CD4-positive, alpha-beta T cell treated with Interleukin-10 for 1 hour (primary cell): ENCODE measurements at regions not wholly inside any gene's neighbourhood (a gene's known extent, or its start where the extent isn't known, plus 50 kb on each side); places are given as distances from the start of the nearest gene placed in this dataset.
A peak's percentile ranks its signal among the peaks of the same experiment; 100 is the strongest.

ENCODE experiments used
- DNase-seq: peaks from one replicate; pipeline ENCODE4 v3.0.0-alpha.2; 2020

DNA sequence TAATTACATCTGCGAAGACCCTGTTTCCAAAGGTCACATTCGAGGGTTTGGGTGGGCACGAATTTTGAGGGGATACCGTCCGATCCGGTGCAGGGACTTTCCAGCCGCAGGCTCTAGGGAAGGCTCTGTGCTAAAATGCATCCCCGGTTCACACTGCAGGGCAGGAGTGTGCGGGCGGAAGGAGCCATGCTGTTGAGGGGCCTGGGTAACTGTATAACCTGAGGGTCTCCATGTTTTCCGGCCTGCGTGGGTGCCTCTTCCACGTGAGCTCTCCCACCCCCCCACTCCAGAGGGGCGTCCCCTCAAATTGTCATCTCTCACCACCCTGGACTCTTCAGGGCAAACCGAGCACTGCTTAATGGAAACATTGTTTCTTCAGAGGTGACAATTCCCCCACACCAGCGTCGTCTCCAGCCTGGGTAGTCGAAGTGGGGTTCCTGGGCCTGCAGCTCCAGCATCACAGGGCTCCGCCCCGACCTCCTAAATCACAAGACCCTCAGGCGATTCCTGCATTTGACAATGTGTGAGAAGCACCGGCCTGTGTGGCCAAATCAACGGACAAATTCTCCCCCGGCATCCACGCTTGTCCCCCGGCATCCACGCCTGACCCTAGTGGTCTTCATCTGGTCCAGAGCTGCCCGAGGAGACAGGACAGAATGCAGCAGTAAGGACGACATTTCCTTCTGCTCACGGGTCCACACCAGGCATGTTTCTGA lies 51.2 kb downstream of the FOXL3 start:
- DNase-seq = no peak

- DNase-seq = no peak
These were observed 52.1 kb downstream of the FOXL3 start for GRCh38 chr7:341841-342638.

- DNase-seq = no peak
These were observed 52.8 kb downstream of the FOXL3 start for GRCh38 chr7:342681-343216.

DNA sequence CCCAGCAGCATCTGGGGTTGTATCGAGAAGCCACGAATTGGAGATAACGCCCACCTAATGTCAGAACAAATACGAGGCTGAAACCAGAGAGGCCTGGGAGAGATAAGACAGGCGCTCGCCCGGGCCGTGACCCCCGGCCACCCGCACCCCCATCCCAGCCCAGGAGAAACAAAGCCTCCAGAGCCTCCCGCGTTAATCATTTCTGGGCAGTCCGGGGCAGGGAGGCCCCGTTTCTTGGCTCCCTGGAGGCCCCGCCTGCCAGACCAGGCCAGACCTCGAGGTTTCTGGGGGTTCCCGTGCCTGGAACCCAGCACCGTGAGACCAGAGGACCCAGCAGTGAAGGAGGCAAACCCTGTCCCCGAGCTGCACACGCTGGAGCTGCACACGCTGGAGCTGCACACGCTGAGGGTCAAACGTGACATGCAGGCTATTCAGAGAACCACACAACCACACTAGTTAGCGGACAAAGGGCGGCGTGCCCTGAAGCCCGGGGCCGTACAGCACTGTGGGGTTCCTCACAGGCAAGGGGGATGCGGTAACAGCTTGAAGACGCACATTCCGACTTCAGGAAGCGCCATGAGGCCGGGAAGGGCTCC lies 53.4 kb downstream of the FOXL3 start:
- DNase-seq = no peak

DNA sequence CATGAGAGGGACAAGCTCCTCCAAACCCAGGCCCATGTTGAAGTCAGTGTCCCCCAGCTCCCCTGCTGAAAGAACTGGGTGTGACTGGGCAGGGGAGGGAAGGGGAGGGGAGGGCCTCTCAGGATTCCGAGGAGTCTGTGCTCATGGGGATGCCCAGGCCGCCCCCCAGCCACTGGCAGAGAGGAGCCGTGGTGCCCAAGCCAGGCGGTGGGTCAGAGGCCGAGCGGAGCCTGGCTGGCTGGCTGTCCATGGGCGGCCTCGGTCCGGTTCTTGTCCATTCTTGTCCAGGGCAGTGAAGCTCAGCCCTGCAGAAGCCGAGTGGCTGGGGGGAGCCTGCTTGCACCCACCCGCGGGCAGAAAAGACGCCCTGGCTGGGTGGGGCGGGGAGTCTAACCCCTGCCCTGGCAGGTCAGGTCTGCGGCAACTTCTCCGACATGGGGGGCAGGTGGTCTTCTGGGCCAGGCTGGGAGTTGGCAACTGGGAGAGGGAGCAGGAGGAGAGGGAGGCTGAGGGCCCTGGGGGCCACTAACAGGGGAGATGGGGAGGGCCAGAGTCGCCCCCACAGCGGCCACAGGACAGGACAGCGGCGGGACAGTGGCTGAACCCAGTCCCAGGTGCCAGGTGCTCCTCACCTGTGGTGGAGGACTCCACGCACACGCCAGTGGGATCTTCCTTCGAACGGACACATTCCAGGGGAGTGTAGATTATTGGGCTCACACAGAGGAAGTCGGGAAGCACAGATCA lies 54.1 kb downstream of the FOXL3 start:
- no peak for DNase-seq

- DNase-seq = no peak
These were observed 54.6 kb downstream of the FOXL3 start for GRCh38 chr7:344608-344994.

DNA sequence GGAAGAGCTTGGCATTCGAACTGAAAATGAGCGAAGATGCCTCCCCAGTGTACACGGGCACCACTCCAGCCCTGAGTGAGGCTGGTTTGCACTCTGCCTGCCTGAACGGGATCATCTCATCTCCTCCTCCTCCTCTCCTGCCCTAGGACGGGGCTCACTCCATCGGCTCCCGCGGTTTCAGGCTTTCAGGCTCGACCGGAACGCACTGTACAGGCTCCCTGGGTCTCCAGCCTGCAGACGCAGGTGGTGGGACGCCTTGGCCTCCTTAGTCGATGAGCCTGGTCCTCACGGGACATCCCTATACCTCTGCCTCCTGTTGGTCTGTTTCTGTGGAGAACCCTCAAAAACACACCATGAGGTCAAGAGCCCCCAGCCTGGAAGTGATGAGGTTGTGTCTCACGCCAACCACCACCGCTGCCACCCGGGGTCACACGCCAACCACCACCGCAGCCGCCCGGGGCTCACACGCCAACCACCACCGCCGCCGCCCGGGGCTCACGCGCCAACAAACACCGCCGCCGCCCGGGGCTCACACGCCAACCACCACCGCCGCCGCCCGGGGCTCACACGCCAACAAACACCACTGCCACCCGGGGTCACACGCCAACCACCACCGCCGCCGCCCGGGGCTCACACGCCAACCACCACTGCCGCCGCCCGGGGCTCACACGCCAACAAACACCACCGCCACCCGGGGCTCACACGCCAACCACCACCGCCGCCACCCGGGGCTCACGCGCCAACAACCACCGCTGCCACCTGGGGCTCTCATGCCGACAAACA lies 56.3 kb downstream of the FOXL3 start:
- DNase-seq = no peak

GRCh38 chr7:347001-347590 lies 57.1 kb downstream of the FOXL3 start:
- no peak for DNase-seq

DNA sequence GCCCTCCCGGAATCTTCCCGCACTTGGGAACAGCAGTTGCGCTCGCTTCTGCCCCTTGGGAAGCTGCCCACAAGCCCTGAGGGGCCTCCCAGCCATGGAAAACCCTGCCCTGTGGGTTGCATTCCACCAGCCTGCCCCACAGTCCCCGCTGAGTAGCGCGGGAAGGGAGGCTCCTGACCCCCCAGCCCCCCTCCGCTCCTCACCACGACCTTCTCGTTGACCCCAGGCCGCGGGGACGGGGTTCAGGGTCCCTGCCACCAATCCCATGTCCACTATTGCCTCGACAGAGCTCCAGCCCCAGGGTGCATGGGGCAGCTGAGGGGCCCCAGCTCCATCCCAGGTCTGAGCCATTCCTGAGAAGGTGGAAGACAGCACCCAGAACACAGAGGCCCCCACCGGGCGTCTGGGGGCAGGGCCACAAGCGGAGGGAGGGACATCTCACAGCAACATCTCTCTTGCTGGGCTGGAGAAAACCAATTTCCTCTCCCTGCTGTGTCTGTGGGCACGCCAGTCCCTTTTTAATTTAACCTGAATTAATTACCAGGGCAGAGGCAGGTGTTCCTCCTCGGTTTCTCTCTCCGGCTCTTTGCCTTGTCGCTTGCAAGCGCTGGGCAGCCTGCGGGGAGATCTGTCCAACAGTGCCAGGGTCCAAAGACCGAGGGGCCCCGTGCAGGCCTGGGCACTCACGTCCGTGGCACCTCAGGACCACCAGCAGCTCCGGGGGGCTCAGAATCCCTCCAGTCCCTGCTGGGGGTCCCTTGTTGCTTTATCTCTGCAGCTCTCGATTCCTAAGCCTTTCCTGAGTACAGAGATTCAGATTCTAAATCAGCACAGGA lies 57.9 kb downstream of the FOXL3 start:
- DNase-seq = no peak

DNA sequence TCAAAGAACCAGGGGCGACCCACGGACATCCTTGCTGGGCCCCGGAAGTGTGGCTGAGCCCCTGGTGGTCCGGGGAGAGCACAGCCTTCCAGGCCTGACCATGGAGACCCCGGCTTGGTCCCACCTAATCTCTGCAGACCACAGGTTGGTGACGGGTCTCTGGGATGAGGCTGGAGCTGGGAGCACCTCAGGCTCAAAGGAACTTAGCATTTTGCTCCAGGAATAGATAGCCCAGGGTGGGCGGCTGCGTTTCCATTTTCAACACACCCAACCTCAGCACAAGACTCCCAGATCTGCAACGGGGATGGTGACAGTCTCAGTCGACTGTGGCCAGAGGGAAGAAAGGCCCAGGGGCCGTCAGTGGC lies 58.5 kb downstream of the FOXL3 start:
- DNase-seq = no peak

DNA sequence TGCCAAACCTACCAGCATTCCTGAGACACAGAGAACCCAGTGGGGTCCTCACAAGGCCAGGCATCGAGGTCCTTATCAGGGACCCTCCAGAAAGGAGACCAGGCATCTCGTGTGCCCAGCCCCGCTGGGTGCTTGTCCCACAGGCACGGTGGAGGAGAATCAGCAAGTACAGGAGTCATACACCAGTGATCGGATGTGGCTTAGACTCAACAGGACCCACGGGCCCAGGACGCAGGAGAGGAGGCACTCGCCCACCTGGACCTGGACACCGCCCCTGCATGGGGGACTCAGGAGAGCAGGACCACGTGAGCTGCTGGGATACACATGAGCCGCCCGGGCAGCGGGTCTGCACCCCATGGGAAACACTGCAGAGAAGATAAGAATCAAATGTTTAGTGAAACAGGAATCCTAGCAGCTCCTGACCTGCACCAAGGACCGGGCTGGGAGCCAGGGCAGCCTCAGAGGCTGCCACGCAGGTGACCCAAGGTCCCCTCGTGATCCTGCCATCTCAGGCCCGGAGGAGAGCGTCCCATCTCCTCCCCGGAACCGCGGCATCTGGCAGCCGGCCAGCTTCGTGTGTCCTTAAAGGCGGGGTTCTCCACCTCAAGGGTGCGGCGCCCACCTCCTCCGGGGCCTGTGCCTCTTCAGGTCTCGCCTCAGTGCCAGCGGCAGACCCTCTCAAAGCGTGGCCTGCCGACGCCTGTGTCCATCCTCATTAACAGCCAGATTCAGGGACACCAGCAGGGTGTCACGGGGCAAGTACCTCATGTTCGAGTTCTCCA lies 59.2 kb downstream of the FOXL3 start:
- DNase-seq = no peak

GRCh38 chr7:351256-351655 lies 61.3 kb downstream of the FOXL3 start:
- peak; percentile 73 for DNase-seq

DNA sequence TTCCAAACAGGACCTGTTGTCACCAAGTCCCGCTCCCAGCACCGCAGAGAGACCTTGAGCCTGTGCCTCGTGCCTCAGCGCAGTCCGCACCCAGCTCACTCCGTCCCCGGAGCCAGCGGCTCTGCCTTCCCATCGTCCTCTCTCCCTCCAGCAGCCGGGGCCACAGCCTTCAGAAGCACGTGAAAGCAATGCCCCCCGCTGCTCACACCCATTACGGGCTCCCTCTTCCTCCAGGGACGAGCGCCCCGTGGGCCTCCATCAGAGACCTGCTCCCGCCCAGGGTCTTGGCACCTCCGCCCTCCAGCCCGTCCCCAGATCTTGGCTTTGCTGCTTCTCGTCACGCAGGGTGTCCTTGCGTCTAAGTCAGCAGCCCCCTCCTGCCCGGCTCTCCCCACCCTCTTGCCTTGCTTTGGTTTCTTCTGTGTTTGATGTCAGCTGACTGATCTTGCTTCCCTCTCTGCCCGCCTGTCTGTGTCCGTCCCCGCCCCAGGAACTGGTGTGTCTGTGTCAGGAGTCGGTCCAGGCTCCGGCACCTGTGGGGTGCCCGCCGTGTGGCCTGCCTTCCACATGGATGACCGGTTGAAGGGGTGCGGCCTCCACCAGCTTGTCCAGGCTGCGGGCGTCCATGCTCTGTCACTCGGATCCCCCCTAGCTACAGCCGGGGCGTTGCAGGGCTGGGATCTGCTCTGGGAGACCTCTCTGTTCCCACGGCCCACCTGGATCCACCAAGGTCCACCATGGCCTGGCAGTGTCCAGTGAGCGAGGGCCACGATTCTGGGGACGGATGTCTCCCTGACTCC lies 61.9 kb downstream of the FOXL3 start:
- DNase-seq = peak; percentile 66

DNA sequence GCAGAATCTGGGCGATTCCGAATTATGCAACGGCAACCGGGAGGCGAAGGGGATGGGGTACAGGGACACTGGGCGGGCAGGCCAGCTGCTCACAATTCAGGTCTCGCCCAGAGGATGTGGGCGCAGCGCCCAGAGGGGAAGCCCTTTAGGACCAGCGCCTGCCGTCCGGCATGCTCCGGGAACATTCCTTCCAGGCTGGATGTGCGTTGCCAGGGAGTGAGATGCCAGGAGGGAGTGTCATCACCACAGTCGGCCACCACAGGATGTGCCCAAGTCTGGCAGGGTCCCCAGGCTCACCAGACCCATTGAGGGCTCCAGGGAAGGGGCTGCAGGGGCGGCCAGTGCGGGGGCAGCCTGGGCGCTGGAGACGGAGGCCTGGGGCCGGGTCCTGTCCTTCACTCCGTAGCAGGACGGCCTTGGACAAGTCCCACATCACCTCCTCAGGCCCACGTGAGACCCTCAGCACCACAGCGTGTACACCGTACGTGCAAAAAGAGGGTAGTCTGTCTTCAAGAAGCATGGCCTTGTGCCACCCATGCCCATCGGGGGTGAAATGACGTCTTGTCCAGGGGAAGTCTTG lies 63.9 kb downstream of the FOXL3 start:
- no peak for DNase-seq

DNA sequence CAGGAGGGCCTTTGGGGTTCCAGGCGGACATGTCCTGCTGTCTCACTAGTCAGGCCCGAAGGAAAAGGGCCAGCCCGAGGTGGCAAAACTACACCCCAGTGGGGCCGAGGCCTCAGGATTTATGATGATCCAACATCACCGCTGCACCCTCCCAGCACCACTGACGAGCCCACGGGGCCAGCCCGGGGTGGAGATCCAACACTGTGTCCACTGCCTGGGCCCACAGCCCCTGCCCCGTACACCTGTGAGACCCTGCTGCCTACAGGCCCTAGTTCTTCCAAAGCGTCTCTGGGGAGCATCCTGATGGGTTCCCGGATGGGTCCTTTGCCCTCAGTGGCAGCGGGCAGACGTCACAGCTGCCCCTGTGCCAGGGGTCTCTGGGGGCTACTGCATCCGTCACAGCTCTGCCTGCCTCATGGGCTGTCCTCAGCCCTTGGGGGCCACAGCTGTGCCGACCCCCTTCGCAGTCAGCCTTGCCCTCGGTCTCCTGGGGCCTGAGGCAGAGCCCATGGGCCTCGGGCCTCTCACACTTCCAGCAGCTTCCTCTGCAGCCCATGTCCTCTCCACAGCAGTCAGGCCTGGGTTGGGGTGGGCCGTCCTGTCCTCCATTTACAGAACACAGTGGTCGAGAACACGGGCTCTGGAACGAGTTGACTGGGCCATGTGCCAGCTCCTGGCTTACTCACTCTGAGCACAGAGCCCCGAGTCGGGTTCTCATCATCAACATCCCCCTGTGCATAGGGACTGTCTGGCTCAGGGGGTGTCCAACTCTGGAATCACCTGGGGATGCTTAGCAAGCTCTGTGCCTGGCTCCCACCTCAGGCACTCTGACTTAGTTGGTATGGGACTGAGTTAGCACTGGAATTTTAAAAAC lies 64.9 kb downstream of the FOXL3 start:
- no peak for DNase-seq

DNA sequence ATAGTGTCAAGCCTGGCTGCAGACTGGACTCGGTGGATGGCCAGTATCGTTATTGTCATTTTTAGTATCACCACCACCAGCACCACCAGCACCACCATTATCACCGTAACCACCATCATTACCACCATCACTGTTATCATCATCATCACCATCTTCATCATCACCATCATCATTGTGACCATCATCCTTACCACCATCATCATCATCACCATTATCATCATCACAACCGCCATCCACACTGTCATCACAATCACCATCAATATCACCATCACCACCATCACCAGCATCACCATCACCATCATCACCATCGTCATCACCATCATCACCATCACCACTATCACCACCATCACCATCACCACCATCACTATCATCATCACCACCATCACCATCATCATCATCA lies 65.6 kb downstream of the FOXL3 start:
- DNase-seq = no peak

GRCh38 chr7:356087-356486 lies 66.1 kb downstream of the FOXL3 start:
- DNase-seq = no peak
